CD14-positive monocyte (primary cell): ENCODE measurements at regions not wholly inside any gene's neighbourhood (a gene's known extent, or its start where the extent isn't known, plus 50 kb on each side); places are given as distances from the start of the nearest gene placed in this dataset.

Source experiments
- DNase-seq, 3 donors: peaks; one replicate each; pipeline ENCODE4 v3.0.0-alpha.2; 2011 to 2022
- H2AFZ ChIP-seq: 2 replicates; pipeline ENCODE4 v1.6.0; 2012; ENCODE audit warnings: mild to moderate bottlenecking, low read depth, low read length, inconsistent platforms; ENCODE audit not compliant: insufficient read depth, poor library complexity, severe bottlenecking
- H3K27ac ChIP-seq, 2 donors: 1 replicate in 1 of 2; 2 replicates in 1 of 2; pipeline ENCODE4 v1.5.1; 2012 to 2013; ENCODE audit warnings: low read length in 2 of 2, control low read depth in 1 of 2, inconsistent platforms in 1 of 2, low read depth in 1 of 2, mild to moderate bottlenecking in 1 of 2
- H3K27me3 ChIP-seq, 2 donors: one replicate each; pipeline versions ENCODE4 v1.6.0 to v1.6.1; 2011 to 2013; ENCODE audit warnings: low read length in 2 of 2; ENCODE audit not compliant: control insufficient read depth in 2 of 2, insufficient read depth in 2 of 2
- H3K36me3 ChIP-seq, 2 donors: replicated peaks in 1 of 2; 1 replicate in 1 of 2; 2 replicates in 1 of 2; pipeline versions ENCODE4 v1.5.1 to v1.6.1; 2012 to 2013; ENCODE audit warnings: low read length in 2 of 2, control low read depth in 1 of 2, inconsistent platforms in 1 of 2, mild to moderate bottlenecking in 1 of 2; ENCODE audit not compliant: insufficient read depth in 2 of 2, control insufficient read depth in 1 of 2
- H3K4me1 ChIP-seq, 2 donors: 1 replicate in 1 of 2; 2 replicates in 1 of 2; pipeline versions ENCODE4 v1.5.1 to v1.6.1; 2012 to 2013; ENCODE audit warnings: low read length in 2 of 2, control low read depth in 1 of 2, inconsistent platforms in 1 of 2, mild to moderate bottlenecking in 1 of 2, moderate library complexity in 1 of 2; ENCODE audit not compliant: insufficient read depth in 2 of 2, control insufficient read depth in 1 of 2
- H3K4me2 ChIP-seq: replicated peaks from 2 replicates; pipeline ENCODE3; 2012; ENCODE audit warnings: low read length, moderate library complexity, mild to moderate bottlenecking; ENCODE audit not compliant: poor library complexity, severe bottlenecking; ENCODE audit errors: extremely low read depth
- H3K4me3 ChIP-seq, 3 experiments: fragments of 200-600 bp in 1 of 3; sonication (generic) in 1 of 3; replicated peaks in 1 of 3; 1 replicate in 2 of 3; 2 replicates in 1 of 3; pipeline ENCODE4 v1.5.1; 2011 to 2013; ENCODE audit warnings: low read length in 3 of 3, mild to moderate bottlenecking in 3 of 3, control low read depth in 2 of 3, low read depth in 2 of 3, inconsistent platforms in 1 of 3, moderate library complexity in 1 of 3
- H3K79me2 ChIP-seq: 2 replicates; pipeline ENCODE4 v1.6.0; 2012; ENCODE audit warnings: mild to moderate bottlenecking, control low read depth, inconsistent platforms, low read length, moderate library complexity; ENCODE audit not compliant: insufficient read depth
- H3K9ac ChIP-seq: 2 replicates; pipeline ENCODE4 v1.6.0; 2017; ENCODE audit warnings: low read length, mild to moderate bottlenecking; ENCODE audit not compliant: insufficient read depth, poor library complexity, severe bottlenecking
- H3K9me3 ChIP-seq, 2 donors: replicated peaks in 1 of 2; 1 replicate in 1 of 2; 2 replicates in 1 of 2; pipeline versions ENCODE4 v1.5.1 to v1.6.1; 2012 to 2013; ENCODE audit warnings: low read length in 2 of 2, control low read depth in 1 of 2; ENCODE audit not compliant: control insufficient read depth in 1 of 2, insufficient read depth in 1 of 2
- H4K20me1 ChIP-seq: 2 replicates; pipeline ENCODE4 v1.6.0; 2012; ENCODE audit warnings: mild to moderate bottlenecking, low read length, control low read depth, moderate library complexity; ENCODE audit not compliant: insufficient read depth
- H3K27ac Mint-ChIP-seq, 7 donors: one replicate each; pipeline ENCODE4 v1.8.0; 2020; ENCODE audit warnings: mild to moderate bottlenecking in 7 of 7, mixed read lengths in 7 of 7, moderate library complexity in 6 of 7, inconsistent platforms in 2 of 7
- H3K27me3 Mint-ChIP-seq, 3 donors: one replicate each; pipeline ENCODE4 v1.8.0; 2021 to 2022; ENCODE audit warnings: low read depth in 3 of 3, mild to moderate bottlenecking in 3 of 3, mixed read lengths in 3 of 3, moderate library complexity in 3 of 3, inconsistent platforms in 1 of 3
- H3K36me3 Mint-ChIP-seq, 2 donors: one replicate each; pipeline ENCODE4 v1.8.0; 2020; ENCODE audit warnings: mixed read lengths in 2 of 2, inconsistent platforms in 1 of 2, mild to moderate bottlenecking in 1 of 2
- H3K4me1 Mint-ChIP-seq: one replicate; pipeline ENCODE4 v1.8.0; 2020; ENCODE audit warnings: mild to moderate bottlenecking, mixed read lengths
- H3K4me3 Mint-ChIP-seq, 2 donors: one replicate each; pipeline ENCODE4 v1.8.0; 2020; ENCODE audit warnings: mild to moderate bottlenecking in 2 of 2, mixed read lengths in 2 of 2, moderate library complexity in 1 of 2
- H3K9me3 Mint-ChIP-seq, 7 donors: one replicate each; pipeline ENCODE4 v1.8.0; 2020 to 2022; ENCODE audit warnings: mixed read lengths in 7 of 7, mild to moderate bottlenecking in 6 of 7, moderate library complexity in 6 of 7, inconsistent platforms in 2 of 7
- WGBS: methylation state at CpG from one replicate; pipeline ENCODE4 v1.1.5; 2013; ENCODE audit warnings: missing lambda C conversion rate; ENCODE audit not compliant: insufficient coverage; 5-methylcytosine and 5-hydroxymethylcytosine counted together
- intact Hi-C, 2 donors: fragments of 100-400 bp; cut with micrococcal nuclease; formaldehyde crosslinking; loops; one replicate each; pipeline versions ENCODE4 v1.15.0 to v1.15.1; 2023
- TF ChIP-seq, protein P1 (sequence below): fragments of 200-600 bp; IDR thresholded peaks from one replicate; pipeline ENCODE4 v1.8.0; 2022; ENCODE audit warnings: antibody characterized with exemption, mild to moderate bottlenecking

GRCh38 chr14:55893705-55894104 lies 224.5 kb upstream of the PELI2 start:
- no peak overlapping the region for H3K9ac ChIP-seq
- H3K4me2 ChIP-seq: no peak overlapping the region
- H4K20me1 ChIP-seq: no peaks in the 10 kb centered on the region
- H3K4me3 Mint-ChIP-seq: no peak overlapping the region
- H3K27ac ChIP-seq: no peak overlapping the region
- WGBS: 93% methylated on average over 5 of the region's 5 CpGs
- no peak overlapping the region for H2AFZ ChIP-seq
- no peaks in the 10 kb centered on the region for H3K79me2 ChIP-seq
- no peak overlapping the region for H3K4me3 ChIP-seq
- peaks cover 0 to 8% (median 0%) of the 10 kb centered on the region in 3 donors for H3K27me3 Mint-ChIP-seq
- no peaks in the 10 kb centered on the region for H3K36me3 ChIP-seq
- TF ChIP-seq, protein P1, sequence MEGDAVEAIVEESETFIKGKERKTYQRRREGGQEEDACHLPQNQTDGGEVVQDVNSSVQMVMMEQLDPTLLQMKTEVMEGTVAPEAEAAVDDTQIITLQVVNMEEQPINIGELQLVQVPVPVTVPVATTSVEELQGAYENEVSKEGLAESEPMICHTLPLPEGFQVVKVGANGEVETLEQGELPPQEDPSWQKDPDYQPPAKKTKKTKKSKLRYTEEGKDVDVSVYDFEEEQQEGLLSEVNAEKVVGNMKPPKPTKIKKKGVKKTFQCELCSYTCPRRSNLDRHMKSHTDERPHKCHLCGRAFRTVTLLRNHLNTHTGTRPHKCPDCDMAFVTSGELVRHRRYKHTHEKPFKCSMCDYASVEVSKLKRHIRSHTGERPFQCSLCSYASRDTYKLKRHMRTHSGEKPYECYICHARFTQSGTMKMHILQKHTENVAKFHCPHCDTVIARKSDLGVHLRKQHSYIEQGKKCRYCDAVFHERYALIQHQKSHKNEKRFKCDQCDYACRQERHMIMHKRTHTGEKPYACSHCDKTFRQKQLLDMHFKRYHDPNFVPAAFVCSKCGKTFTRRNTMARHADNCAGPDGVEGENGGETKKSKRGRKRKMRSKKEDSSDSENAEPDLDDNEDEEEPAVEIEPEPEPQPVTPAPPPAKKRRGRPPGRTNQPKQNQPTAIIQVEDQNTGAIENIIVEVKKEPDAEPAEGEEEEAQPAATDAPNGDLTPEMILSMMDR: no peak
- no peak for DNase-seq
- H3K4me1 ChIP-seq: no peaks in the 10 kb centered on the region
- no peaks in the 10 kb centered on the region for H3K9me3 ChIP-seq
- no peak overlapping the region for H3K27ac Mint-ChIP-seq
- peaks cover 0 to 3% (median 0%) of the 10 kb centered on the region in 7 donors for H3K9me3 Mint-ChIP-seq
- intact Hi-C loops: no loop called here
- no peaks in the 10 kb centered on the region for H3K36me3 Mint-ChIP-seq
- no peaks in the 10 kb centered on the region for H3K27me3 ChIP-seq
- no peaks in the 10 kb centered on the region for H3K4me1 Mint-ChIP-seq

GRCh38 chr14:55897031-55897430 lies 221.2 kb upstream of the PELI2 start:
- H3K27ac Mint-ChIP-seq: peak overlapping the region in 1 of 7 donors; percentile 69
- Histone ChIP-seq H2AFZ (no peak overlapping the region), H3K36me3 (no peaks in the 10 kb centered on the region), H3K9me3 (no peaks in the 10 kb centered on the region), H3K4me1 (no peaks in the 10 kb centered on the region), H4K20me1 (no peaks in the 10 kb centered on the region), H3K4me3 (no peak overlapping the region), H3K4me2 (no peak overlapping the region), H3K9ac (no peak overlapping the region), H3K27me3 (no peaks in the 10 kb centered on the region), H3K27ac (no peak overlapping the region), H3K79me2 (no peaks in the 10 kb centered on the region)
- DNase-seq: no peak
- H3K27me3 Mint-ChIP-seq: peaks cover 0 to 5% (median 0%) of the 10 kb centered on the region in 3 donors
- intact Hi-C loops: no loop called here
- H3K4me3 Mint-ChIP-seq: no peak overlapping the region
- H3K4me1 Mint-ChIP-seq: no peaks in the 10 kb centered on the region
- no peaks in the 10 kb centered on the region for H3K36me3 Mint-ChIP-seq
- WGBS: no CpG with 5 or more reads among the region's 1 CpG
- TF ChIP-seq, protein P1: no peak
- peaks cover 0 to 3% (median 0%) of the 10 kb centered on the region in 7 donors for H3K9me3 Mint-ChIP-seq
